GM19372 (cell line): ENCODE measurements at regions not wholly inside any gene's neighbourhood (a gene's known extent, or its start where the extent isn't known, plus 50 kb on each side); places are given as distances from the start of the nearest gene placed in this dataset.

ENCODE experiments used
- ATAC-seq: cut with Tn5 transposase; IDR thresholded peaks from one replicate; pipeline ENCODE4 v1.9.1; 2021; ENCODE audit warnings: mild to moderate bottlenecking, low read depth, moderate library complexity; ENCODE audit not compliant: unreplicated experiment

DNA sequence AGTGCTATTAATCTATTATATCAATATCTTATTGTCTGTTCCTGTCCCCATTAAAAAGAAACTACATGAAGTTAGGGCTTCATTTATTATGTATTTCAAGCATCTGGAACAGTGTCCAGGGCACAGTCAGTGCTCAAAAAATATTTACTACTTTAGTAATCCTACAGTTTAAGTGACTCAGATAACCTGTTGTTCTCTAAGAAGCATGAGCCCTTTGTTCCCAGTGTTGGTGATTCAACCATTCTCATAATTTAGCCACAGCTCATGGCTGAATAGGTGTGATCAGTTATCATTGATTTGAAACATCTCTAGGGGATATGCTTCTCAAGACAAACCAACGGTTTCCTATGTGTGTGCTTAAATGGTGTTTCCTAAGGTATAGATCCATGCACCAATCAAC lies 292.7 kb downstream of the TMEM167A start:
- no peak for ATAC-seq

DNA sequence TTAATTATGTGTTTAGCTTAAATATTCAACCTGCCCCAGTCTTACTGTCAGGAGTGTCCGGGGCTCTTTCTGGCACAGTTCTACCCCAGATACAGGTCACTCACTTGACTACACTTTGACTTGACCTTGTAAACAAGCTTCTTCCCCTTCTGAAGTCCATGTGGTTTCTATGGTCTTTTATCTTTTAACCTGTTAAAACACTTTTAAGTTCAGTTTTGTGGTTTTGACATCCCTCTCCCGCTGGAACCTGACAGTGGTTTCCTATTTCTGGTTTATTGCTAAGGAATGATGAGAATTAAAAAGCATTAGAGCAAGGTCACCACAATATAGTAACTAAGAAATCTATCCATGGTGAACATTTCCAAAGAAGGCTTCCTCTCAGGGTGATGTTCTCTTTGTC lies 300.1 kb downstream of the TMEM167A start:
- no peak for ATAC-seq

DNA sequence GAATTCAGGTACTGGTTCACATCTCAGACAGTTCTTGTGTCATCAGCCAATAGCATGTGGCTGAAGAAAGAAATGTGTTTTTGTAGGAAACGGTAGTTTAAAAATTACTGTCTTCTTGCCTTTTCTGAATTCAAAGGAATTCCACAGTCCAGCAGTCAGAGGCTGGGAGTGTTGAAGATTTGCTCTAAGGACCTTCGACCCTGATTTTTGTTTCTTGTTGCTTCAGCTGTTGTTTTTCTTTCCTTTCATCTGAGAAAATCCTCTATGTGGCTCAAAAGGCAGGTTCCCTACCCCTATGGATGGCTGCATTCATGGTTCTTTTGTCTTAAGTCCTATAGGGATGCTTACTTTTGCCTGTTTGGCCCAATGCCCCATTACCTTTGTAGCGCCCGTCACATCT lies 304.9 kb downstream of the TMEM167A start:
- ATAC-seq = no peak

DNA sequence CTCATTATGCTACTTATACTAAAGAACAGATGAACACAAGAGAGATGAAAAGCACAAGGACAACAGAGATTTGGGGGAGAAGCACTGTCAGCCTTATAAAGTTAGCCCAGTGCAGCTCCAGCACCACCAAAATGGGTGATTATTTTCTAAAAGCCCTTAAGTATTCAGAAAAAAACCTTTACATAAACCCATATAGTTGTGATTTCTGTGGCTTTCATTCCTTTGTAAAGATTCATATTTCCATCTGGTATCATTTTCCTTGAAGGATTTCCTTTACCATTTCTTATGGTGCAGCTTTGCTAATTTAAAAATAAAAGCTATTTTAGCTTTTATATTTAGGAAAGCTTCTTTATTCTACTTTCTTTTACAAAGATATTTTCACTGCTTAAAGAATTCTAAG lies 311.0 kb downstream of the TMEM167A start:
- ATAC-seq = no peak

DNA sequence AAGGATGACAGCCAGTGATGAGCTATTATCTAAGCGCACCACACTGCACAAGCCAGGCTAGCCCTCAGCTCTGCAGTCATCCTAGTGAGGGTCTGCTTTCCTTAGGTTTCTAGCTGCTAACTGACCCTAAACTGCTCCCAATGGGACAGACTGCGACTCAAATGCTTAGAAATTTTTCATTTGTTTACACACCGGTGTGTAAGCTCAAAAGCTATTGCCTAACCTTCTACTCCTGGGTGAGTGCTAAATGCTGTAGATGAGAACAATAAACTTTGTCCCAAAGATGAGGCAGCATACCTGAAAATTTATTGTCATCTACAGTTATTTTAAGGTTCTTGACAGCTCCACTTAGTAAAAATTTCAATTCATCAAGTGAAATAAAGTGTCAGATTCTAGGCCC lies 311.4 kb downstream of the TMEM167A start:
- no peak for ATAC-seq

DNA sequence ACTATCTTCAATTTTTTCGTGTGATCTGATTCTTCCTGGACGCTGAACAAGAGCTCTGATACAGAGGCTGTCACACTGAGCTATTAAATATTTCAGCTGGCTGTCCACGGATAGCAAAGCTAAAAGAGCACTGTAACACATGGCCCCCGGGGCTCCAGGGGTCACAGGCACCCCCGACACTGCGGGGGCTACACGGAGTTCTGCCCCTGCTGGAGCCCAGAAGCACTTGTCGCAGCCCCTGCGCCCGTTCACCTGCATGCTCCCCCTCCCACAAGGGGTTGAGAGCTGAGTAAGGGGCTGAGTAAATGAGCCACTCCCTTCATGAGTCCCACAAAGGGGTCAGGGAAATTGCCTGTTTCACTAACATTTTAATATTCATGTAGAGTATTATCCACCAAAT lies 316.3 kb downstream of the TMEM167A start:
- ATAC-seq = no peak

DNA sequence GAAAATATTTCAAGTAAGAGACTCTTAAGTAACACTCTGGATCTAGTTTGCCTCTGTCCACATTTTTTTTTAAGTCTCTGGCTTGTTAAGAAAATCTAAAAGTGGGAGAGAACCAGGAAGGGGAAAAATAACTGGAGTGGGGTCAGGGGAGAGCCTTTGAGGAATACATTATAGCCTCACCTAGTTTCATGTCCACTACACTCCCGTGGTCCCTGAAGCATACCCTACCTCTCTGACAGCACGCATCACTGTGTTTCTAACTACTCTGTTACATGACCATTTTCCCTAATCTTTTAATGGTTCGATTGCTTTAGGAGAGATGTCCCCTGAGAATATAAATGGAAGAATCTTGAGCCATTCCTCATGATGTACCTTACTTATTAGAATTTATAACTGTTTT lies 318.3 kb downstream of the TMEM167A start:
- no peak for ATAC-seq

DNA sequence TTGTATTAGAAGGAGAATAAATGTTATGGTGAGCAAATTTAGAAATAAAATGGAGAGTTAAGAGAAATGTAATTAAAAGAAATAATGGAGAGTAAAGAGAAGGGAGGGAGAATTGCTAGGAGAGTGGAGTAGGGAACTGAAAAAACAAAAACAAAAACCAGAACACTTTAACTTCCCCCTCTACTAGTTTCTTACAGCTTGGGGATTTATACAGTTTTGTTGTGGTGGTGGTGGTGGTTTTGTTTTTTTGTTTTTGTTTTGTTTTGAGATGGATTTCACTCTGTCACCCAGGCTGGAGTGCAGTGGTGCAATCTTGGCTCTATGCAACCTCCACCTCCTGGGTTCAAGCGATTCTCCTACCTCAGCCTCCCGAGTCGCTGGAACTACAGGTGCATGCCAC lies 322.4 kb downstream of the TMEM167A start:
- ATAC-seq = peak; percentile 93

DNA sequence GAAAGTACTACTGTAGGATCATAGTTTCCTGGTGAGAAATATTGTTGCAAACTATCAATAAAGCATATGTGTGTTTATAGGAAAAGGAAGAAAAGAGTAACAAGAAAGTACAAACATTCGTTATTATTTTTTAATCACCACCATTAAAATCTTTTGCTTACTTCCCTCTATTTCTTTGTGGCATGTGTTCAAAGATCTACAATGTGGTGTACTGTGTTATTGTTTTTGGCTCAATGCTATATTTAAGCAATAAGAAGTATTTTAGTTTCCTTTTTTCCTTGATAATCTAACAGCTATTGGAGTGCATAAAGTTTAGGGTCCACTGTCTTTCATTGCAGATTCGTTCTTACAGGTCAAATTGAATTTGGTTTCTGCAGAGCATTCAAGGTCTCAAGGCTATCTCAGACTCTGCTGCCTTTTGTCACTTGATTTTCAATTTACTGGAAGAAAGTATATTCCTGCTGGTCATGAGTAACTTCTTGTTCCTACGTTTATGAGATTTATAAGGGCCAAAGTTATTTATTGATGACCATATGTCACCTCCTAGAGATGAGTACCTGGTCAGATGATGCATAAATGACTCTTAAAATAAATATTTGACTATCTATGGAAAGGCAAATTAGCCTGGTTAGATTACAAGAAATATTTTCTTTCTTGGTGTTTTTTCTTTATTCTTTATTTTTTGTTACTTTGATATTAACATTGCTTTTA lies 323.0 kb downstream of the TMEM167A start:
- ATAC-seq = no peak

DNA sequence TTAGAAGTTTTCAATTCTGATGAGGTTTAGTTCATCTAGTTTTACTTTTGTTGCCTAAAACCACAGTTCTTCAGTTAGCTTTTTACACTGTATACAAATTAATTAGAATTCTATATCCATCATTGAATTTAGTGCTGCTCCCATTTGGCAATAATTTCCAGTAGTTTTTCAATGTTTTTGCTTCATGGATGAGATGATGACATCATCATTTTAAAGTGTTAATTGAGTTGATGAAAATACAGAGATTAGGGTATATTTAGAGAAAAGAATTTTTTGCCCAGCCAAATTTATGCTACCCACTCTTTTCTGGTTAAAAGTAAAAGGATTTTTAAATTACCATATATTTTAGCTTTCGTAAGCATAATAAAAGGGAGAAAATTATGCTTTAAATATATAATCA lies 323.8 kb downstream of the TMEM167A start:
- ATAC-seq = no peak

DNA sequence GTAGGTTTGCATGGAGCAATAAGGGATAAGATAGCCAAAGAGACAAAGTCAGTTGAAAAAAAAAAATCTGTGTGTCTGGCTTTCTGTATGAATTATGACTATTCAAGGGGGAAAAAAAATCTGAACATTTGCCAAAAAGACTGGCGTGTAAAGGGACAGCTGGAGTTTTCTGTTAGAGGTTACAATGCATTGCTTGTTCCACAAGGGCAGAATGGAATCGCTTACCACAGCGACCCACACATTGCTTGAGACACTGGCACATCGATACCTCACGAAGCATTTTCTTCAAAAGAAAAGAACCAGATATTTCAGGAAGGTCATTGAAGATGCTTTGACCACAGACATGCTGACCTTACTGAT lies 327.8 kb downstream of the TMEM167A start:
- ATAC-seq = no peak

DNA sequence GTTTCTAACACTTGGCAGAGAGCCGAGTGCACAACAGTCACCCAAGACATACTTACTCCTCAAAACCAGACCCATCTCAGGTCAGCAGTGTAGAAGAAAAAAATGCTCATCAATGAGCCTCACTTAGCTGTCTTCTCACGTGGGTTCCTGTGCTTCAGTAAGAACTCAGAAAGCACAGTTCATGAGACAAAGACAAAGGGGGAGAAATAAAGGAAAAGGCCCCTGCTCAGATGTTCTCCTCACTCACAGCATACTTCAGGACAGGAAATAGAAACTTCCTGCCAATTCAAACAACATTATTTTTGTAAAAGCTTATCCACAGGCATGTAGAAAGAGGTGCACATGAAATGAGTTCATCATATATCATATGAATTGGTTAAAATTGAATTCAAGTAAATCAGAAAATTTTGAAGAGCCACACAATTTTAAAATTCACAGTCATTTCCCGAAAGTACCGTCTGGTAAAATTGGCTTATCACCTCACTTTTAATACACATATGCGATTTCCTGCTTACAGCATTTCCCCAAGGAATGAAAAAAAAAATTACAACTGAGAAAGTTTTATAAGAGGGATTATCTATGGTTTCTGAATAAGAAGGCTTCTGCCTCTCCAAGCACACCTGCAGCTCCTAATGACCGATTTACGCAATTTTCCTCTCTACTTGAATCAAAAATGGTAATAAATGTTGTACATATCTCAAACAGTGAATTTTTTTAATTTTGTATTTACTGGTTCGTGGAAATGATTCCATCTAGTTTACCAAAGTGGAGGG lies 328.3 kb downstream of the TMEM167A start:
- ATAC-seq = no peak

DNA sequence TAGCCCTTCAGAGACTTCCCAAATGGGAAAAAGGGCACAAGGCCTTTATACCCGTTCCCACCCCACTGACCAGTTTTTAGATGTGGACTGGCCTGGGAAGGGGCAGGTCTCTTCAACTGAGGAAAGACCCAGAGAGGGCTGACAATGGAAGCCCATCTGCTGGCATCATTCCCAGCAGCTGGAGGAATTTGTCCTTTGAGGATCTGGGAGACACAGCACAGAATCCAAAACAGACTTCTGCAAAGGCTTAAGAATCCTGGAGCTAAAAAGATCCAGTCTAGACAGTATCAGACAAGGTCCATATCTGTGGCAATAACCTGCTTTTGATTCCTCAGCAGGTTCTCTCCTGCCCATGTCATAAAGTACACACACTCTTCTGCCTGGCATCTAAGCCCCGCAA lies 329.2 kb downstream of the TMEM167A start:
- ATAC-seq = no peak

DNA sequence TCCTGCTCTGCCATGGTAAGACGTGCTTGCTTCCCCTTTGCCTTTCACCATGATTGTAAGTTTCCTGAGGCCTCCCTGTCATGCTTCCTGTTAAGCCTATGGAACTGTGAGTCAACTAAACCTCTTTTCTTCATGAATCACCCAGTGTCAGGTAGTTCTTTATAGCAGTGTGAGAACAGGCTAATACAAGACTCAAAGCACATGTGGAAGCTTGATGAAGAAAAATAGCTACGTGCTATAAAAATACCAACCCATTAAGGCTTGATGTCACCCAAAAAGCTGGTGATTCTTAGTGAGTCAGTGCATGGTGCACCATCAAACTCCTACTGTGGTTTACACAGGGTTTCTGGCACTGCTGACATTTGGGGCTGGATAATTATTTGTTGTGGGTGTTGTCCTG lies 332.2 kb downstream of the TMEM167A start:
- no peak for ATAC-seq

DNA sequence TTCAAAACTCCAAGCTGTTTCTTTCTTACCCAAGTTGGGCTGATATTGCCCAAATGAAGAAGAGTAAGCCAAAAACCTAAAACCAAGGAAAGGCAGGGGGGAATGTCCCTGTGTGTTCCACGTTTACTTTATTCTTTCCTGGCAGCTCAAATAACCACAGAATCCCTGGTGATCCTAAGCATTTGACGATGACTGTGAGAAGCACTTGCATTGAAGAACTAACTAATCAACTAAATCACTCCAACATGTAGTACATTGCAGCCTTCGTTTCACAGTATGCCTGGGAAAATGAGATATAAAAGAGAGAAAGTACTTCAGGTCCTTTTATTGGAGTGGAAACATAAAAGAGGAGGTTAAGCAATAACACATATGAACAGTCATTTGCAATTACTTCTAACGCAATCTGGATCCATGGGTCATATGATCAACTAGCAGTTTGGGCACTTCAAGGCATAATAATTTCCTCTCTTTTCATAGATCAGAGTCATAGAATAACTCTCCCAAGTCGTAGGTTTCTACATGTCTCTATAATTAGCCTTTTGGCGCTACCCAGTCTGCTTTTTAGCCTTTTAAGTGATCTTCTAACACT lies 338.4 kb downstream of the TMEM167A start:
- ATAC-seq = no peak

DNA sequence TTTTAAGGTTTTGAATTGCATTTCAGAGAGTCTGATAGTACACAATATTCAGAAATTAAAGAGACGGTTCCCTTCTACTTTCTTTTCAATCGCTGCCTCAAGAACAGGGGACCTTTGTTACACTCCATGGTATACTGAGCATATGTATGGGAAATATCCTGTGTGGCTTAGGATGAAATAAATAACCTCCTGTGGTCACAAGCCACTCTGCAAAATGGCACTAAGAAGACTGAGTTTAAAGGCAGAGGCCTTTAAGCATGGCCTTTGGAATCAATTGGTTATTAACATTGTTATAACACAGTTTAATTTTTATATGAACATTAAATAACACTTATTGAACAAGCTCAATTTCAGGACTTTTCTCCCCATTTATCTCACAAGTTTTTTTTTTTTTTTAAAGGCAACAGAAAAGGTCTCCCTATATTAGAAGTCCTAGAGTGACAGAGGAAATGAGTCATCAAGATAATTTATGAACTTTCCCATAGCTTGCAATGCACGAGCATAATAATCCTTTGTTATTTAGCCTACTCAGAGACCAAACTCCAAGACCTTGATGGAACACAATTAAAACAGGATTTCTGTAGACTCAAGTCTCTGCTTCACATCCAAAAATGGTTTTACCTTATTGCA lies 341.9 kb downstream of the TMEM167A start:
- ATAC-seq = no peak

DNA sequence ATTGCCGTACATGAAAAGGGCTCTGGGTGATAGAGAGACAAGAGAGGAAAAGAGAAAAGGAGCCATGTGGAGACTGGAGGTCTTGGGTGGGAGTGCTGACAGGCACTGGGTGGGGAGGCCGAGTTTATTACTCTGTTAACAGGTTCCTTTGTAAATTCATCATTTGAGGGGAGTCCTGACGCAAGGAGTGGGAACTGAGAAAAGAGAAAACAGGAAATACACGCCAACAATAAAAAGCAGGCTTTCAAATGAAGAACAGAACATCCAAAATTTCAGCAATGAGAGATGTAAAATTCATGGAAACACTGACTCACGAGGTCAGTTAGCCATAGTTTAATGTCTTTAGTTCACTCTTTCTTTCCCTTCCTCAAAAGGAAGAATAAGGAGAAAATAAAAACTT lies 342.8 kb downstream of the TMEM167A start:
- ATAC-seq = no peak

DNA sequence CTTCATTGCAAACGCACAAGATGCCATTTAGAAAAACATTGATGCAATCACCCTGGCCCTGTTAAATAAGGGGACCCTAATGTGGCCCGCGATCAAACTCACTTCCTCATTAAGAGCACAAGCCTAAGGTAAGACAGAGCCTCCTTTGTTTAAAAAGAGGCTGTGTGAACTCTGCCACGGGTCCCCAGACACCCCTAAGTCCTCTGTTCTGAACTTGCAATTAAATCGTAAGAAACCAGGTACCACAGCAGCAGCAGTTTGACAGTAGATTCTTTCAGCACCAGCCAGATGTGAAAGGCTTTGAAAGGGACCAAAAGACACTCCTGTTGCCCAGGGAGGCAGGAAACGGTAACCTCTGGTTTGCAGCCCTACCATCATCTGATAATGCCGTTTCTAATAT lies 346.3 kb downstream of the TMEM167A start:
- no peak for ATAC-seq

DNA sequence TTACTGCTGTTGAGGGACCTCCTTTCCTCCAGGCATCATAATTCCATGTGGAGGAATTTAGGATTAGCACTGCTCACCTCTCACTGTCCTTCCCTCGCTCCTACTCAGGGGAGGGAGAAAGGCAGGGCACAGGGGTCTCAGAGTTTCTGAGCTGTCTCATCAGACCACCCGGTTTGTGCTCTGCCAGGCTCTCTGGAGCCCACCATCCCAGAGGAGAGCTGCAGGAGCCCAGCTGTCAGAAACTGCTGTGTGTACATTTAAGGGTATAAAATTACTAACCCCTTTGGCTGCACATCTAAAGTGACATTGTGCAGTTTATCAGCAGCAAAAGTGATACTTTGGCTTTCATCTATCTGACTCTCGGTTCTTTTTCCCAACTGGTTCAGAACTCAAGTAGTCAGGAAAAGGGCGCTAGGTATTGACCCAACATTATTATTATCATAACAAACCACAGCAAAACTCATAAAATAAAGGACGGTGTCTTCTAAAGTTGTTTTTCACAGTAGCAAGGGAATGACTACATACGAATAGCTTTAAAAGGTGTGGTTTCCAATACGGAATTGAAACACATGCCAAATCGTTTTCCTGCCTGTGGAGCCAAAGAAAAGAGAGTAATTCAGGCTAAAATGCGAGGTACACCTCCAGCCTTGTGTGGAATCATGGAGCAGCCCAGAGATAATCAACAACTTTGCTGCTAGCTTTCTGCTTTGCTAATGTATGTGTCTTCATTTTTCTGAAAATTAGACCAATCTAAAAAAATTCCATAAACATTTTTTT lies 348.1 kb downstream of the TMEM167A start:
- ATAC-seq = no peak

DNA sequence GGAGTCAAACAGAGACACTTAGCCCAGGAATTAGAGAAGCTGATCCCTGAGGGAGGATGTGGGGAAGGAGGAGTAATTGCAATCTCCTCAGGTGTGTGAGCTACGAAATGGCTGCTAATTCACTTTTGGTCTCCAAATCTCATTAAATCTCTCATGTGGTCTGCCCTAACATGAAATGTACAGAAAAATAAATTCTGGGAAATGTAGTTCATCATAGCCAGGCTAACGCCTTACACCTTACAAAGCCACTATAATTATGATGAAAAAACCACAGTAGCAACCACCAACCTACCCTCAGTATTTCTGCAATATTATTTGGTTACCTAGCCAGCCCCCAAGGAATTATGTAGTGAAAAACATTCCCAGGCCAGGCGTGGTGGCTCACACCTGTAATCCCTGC lies 354.0 kb downstream of the TMEM167A start:
- ATAC-seq = no peak

DNA sequence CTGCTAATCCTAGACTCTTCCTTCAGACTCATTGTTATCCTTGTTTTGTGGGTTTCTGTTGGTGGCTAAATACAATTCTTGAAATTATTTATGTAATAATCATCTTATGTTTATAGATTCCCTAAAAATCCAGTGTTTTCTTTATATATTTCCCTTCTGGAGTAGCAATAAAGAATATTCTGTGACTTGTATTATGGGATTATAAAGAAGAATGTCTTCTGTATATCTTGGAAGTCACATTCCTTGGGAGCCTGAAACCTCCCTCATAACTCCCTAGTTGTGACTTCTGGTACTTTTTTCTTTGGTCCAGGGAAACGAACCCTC lies 356.1 kb downstream of the TMEM167A start:
- no peak for ATAC-seq
